ENCODE measurements at regions not wholly inside any gene's neighbourhood (a gene's known extent, or its start where the extent isn't known, plus 50 kb on each side); places are given as distances from the start of the nearest gene placed in this dataset.
"Not testable (repeated sequence)": the region's sequence is repeated elsewhere in the genome, so short reads cannot be mapped to it uniquely, and the experiment has no call there.

DNA sequence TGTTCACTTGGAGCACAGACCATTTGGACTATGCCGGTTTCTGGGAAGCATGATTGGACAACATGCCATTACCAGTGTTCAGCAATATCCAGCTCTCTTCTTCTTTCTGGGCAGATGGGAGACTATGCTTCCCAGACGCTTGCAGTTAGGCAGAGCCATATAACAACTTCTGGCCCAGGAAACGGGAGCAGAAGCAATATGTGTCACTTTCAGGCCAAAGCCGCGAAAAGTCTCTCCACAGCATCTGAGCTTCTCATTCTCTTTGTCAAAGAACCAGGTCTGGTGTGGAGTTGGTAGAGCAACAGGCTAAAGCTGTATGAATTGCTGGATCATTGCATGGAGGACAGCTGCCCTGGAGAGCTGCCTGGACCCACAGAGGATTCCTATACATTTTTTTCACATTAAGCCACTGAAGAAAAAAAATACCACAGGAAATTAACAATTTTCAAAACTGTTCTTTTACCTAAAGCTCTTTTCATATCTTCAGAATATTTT is 131.4 kb upstream of the FRG1 start:
- no peak for DNase-seq

DNA sequence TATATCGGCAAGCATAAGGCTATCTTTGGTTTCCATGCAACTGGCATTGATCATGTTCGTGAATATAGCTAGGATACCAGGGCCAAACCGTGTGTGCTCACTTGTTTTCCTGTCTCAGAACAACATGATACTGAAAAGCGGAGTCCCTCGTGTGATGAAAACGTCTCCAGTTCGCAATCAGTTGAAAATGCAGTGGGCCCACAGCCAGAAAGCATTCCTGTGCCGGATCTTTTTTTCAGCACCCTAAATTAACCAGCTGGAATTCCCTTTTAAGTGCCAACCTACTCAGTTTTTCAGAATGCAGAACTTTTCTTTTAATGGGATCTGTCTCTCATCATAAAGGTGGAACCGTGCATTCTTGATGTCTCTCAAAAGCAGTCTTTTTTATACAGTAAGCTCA is 130.8 kb upstream of the FRG1 start:
- no peak for DNase-seq

DNA sequence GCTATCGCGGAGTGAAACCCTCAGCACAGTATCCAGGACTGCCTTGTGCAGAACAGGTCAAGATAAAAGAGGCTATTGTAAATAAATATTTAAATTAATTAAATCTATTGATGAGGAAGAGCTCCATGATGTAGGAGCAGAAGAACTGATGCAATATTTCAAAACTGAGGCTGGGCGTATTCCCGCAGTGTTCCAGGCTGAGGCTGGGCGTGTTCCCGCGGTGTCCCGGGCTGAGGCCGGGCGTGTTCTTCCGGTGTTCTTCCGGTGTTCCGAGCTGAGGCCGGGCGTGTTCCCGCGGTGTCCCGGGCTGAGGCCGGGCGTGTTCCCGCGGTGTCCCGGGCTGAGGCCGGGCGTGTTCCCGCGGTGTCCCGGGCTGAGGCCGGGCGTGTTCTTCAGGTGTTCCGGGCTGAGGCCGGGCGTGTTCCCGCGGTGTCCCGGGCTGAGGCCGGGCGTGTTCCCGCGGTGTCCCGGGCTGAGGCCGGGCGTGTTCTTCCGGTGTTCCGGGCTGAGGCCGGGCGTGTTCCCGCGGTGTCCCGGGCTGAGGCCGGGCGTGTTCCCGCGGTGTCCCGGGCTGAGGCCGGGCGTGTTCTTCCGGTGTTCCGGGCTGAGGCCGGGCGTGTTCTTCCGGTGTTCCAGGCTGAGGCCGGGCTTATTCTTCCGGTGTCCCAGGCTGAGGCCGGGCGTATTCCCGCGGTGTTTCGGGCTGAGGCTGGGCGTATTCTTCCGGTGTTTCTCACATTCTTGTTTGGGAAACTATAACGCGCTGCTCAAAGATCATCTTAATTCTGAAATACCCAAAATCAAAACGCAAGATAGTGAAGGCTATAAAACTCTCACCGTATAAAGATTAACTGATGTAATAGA is 130.1 kb upstream of the FRG1 start:
- not testable (repeated sequence) for DNase-seq

DNA sequence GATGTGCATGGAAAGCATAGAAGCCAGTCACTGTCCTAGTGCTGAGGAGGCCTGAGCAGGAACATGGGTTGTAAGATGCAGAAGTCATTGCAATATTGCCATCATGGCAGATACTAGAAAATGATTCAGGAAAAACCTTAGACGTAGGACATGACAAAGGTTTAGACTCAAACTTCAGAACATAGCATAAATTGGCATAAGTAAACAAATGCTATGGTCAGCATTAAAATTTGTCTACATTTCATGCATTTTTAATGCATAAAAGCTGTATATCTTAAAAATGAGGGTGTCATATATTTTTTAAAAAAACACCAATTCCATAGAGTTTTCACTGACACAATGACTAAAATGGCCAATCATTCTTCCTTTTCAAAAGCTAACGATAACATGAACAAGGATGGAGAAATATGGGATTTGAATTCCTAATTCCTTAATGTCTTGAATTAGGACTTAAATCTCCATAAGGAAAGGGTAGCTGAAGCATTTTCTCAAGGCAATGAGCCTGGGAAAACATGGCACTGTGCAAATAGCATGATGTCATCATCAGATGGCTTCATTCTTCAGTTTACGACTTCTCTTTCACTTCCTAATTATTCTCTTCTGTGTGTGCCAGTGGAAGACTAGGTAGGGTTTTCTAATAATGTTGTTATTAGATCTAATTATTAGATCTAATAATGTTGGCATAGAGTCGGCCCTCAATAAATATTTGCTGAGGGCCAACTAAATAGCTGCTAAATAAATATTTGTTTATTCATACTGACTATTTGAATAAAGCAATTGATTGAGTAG is 125.1 kb upstream of the FRG1 start:
- no peak for DNase-seq

DNA sequence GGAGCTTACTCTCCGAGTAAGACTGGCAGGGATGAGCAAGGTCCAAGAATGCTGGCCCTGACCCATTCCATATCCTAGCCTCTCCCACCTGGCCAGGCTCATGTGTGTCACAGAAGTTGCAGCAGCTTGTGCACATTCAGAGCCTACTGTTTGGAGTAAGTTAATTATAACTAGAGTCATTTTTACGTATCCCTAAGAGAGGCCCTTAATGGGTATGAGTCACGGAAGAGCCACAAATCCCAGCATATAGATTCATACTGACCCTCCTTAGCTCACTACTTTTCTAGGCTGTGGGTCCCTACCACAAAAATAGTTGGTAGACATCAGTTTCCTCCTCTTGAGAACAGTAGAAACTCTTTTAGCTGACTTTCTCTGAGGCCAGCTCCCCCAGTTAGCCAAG is 118.3 kb upstream of the FRG1 start:
- no peak for DNase-seq

DNA sequence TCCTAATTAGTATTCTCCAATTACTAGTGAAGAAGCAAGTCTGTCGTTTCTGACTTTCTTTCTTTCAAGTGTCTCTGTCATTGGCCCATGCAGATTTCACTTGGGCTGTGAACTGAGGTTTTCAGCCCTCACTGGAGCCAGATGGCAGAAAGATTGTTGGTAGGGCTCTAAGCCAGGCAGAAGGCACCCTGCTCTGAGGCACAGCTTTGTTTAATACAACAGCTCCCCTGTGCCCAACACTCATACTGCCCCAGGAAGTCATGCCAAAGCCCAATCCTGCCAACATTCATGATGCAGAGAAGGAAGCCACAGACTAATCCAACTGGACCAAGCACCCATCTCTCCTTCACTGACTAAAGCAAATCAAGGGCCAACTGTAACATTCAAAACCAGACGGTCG is 117.1 kb upstream of the FRG1 start:
- DNase-seq, result no peak

DNA sequence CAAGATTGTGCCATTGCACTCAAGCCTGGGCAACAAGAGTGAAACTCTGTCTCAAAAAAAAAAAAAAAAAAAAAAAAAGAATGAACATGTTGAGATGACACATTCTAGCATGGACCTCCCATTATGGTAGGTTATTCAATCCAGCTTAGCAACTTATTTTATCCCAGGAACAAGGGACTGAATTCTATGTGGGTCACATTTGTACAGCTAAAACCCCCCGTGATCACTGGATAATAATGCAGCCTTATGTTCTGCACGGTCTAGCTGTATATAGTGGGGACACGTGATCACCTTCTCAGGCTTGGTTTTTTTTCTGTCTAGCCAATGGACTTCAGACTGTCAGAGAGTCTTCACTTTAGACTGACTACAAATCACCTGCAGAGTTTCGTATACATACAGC is 115.2 kb upstream of the FRG1 start:
- no peak for DNase-seq

DNA sequence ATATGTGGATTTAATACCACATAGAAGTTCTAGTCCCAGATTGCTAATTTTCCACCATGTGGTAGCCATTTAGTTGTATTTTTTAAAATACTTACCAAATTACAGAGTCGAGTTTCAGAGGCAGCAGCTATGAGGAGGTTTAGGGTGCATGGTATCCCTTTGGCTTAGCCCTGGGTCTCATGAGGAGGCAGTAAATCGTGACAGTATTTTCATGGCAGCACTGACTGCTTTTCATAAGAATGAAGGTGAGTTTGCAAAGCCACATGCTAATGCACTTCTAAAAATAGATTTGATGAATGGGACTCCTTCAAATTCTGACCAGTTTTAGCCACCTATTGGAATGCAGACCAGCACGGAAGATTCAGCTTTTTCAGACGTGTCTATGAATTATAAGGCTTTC is 114.0 kb upstream of the FRG1 start:
- DNase-seq, result no peak

DNA sequence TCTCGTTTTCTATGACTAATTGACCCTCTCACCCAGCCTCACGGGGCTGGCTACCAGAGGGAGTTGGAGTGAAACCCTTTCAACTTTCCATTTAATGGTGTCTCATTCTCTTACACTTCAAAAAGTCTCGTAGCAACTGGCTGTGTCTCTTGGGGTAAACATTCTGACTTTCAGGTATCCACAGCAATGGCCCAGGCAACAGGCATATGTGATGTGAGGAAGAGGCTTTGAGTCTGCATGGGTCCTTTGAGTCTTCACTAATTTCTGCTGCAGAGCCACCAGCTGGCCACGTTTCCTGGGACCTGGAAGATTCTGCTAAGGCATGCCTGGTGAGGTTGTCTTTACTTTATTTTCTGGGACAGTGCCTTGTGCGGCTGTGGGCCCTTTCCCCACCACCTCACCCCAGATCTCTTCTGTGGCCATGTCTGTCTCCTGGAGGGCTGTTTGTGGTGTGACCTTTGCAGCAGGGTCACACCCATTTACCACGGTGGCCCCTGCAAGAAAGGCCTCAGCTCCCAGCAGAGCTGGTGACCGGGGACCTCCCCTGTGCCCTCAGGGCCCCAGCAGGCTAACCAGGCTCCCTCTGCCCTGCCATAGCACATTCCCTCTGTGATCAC is 112.5 kb upstream of the FRG1 start:
- no peak for DNase-seq

DNA sequence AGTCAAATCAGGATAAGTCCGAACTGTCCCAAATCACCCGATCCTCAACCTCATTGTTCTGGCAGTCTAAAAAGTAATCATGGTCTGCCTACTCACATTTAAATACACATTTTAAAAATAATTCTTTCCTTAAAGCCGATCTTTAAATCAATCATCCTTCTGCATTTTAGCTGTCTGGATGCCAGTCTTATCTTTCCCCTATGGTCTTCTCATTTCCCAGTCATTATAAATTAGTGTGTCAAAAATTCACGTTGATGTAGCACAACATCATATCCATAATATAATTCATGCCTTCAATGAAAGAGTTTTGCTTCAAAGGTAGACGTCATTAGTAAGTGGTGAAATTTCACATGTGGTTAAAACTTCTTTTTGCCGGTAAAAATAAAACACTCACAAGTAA is 108.1 kb upstream of the FRG1 start:
- DNase-seq, result no peak

DNA sequence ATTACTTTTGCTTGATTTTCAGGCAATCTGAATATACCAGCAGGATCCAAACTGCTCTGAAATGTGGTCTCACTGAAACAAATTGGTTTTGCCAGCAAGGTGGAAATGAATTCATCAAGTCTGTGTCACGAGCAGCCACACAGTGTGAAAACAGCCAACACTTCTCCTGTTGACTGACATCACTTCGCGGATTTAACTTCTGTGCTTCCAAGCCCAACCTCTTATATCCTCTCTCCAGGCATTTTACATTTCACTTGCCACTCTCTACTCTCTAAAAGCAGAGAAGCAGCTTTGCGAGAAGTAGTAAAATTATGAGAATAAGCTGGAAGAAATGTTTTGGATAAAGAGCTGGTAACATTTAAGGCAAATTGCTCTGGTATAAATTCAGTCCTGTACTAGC is 106.1 kb upstream of the FRG1 start:
- DNase-seq, result no peak

DNA sequence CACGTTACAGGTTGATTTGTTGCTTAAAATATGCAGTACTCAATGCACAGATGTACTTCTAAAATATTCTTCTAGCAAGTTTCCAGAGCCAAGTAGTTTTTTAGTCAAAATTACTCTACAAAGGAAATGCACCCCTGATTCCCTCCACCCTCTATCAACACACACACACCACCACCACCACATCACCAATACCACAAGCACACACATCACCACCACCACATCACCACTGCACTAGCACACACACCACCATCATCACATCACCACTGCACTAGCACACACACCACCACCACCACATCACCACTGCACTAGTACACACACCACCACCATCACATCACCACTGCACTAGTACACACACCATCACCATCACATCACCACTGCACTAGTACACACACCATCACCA is 105.2 kb upstream of the FRG1 start:
- no peak for DNase-seq

DNA sequence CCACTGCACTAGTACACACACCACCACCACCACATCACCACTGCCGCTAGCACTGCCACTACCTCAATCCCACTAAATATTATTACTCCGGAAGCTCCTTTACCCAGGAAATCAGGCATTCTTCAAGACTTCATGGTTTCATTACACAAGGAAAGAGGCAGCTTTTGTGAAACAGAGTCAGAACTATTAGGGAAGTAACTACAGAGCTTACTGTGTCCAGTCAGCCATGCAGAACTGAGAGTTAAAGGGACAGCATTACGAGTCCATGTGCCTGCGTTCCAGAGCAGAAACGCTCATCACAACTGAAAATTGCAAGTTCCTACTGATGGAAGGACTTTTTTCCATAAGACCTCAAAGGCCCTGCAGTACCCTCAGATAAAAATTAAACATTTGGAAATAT is 103.2 kb upstream of the FRG1 start:
- no peak for DNase-seq

DNA sequence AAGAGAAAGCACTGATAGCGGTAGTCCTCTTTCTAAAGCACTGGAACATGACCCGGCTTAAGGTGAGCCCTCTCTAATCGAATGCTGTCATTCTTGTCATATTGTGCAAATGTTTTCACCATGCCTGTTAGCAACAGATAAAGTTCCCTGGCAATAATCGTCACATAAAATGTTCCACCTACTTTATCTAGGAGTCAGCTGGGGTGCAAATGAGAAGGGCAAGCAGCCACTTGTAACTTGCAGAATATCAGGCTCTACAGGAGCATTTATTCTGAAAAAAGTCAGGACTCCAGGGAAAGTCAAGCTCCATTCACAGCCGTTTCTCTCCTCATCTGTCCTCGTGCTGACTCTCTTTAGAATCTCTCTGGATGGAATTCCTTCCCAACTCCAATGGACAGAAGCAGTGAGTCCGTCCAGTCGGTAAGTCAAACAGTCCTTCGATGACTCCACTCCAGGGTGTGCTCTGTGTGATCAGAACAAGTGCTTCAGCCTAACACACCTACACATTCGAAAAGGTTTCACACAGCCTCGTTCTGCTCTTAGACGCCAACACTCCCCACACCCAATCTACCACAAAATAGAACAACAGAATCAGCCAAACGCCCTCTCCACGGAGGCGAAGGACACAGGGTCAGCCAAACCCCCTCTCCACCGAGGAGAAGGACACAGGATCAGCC is 101.7 kb upstream of the FRG1 start:
- DNase-seq, result no peak

DNA sequence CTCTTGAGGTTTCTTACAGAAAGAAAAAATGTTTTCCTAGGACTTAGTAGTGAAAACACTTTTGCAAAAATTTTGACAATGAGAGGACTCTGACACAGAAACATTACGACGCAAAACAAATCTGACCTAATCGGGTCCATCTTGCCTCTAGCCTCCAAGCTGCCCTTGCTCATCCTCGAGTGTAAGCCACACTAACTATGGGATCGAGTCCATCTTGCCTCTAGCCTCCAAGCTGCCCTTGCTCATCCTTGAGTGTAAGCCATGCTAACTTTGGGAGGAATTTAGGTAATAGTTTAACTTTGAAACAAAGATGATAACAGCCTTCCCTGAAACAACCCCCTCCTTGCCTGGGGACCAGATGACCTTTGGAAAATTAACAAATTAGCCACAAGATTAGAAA is 100.3 kb upstream of the FRG1 start:
- DNase-seq, result no peak

DNA sequence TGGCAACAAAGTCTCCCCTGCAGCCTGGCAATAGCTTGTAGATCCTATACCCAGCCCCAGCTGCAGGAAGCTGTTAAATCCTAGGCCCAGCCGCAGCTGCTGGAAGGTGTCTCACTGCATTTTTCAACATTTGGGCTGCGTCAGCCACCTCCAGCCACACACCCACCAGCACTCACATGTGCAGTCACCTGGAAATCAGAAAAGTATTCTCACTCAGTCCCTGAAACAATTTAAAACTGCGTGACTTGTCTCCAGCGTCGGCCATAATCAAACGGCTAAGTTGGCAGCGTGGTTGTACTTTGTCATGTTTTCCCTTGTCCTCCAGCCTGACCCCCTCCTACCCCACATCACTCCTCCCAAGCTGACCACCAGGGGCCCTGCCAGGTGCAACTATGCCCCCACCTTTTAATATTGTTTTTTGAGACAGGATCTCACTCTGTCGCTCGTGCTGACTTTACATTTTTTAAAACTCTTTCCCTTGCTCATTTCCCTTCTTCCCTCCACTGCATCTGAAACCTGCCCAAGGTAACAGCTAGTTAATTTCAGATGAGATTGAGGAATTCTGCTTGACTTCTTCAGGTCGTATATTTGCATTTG is 97.2 kb upstream of the FRG1 start:
- no peak for DNase-seq

DNA sequence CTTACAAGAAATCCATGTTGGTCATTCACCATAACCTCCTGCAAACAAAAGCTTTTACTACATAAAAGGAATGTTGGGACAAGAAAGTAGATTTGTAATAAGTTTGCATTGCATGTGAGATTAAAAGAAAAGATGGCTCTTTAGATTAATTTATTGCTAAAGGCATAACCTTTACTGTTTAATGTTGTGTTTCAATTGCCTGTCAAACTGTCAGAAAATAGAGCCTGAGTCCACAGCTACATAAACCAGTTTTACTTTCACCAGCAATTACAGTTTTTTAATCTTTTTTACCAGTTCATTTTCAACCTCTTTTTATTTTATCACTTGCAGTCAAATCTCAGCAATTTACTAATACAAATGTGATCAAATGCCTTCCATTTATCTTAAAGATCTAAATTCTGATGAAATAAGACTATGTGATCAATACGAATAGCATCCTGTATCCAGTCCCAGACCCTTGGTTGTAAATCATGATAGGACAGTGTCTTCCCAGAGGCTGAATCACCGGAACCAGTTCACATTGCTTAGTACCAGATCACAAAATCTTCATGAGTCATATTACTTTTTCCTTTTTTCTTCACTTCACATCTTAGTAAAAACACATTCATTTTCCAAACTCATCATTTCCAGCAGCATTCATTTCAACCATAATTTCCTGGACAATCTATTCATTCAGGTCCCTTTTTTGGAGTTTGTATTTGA is 95.4 kb upstream of the FRG1 start:
- DNase-seq, result no peak

DNA sequence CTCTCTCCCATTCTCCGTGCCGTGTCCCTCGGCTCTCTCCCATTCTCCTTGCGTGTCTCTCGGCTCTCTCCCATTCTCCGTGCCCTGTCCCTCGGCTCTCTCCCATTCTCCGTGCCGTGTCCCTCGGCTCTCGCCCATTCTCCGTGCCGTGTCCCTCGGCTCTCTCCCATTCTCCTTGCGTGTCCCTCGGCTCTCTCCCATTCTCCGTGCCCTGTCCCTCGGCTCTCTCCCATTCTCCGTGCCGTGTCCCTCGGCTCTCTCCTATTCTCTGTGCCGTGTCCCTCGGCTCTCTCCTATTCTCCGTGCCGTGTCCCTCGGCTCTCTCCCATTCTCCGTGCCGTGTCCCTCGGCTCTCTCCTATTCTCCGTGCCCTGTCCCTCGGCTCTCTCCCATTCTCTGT is 94.6 kb upstream of the FRG1 start:
- not testable (repeated sequence) for DNase-seq

DNA sequence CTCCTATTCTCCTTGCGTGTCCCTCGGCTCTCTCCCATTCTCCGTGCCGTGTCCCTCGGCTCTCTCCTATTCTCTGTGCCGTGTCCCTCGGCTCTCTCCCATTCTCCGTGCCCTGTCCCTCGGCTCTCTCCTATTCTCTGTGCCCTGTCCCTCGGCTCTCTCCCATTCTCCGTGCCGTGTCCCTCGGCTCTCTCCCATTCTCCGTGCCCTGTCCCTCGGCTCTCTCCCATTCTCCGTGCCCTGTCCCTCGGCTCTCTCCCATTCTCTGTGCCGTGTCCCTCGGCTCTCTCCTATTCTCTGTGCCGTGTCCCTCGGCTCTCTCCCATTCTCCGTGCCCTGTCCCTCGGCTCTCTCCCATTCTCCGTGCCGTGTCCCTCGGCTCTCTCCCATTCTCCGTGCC is 94.1 kb upstream of the FRG1 start:
- DNase-seq, result not testable (repeated sequence)

DNA sequence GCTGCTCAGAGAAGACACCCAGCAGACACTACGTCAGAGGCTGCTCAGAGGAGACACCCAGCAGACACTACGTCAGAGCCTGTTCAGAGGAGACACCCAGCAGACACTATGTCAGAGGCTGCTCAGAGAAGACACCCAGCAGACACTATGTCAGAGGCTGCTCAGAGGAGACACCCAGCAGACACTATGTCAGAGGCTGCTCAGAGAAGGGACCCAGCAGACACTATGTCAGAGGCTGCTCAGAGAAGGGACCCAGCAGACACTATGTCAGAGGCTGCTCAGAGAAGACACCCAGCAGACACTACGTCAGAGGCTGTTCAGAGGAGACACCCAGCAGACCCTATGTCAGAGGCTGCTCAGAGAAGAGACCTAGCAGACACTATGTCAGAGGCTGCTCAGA is 92.0 kb upstream of the FRG1 start:
- DNase-seq, result not testable (repeated sequence)

DNA sequence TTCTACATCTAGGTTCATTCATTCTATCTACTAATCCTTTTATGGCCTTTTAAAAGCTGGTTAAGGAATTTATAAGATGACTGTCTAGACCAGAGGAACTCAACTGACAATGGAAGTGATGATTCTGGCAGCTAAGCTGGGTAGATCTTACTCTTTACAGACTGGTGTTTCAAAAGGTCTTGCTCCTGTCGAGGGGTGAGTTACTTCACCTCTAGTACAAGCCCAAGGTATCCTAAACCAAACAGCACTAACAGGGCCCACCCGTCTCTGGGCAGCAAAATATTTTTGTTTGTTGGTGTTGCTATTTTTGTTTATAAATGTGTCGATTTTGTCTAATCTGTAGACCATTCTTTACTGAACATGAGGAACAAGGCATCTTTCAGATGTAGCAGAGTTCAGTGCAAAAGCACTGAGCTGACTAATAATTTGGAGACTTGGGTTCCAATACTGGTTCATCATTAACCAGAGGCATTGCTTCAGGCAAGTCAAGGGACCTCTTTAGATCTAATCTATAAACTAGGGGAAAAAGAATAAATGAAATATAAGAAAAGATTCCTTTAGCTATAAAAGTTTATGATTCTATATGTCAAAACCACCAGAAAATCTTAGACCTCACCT is 90.3 kb upstream of the FRG1 start:
- DNase-seq, result no peak

DNA sequence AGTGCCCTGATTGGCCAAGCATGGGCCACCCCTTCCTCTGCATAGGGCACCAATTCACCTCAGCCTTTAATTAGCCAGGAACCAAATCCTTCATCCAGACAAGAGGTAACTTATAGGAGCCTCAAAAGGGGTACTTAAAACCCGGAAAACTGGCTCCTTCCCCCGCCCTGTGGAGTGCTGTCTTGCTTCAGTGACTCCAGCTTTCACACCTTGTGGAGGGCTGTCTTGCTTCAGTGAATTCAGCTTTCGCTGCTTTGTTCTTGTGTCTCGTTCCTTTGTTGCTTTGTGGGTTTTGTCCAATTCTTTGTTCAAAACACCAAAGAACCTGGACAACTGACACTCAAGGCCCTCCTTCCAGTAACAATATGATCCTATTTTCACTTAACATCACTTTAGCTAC is 82.2 kb upstream of the FRG1 start:
- no peak for DNase-seq
